Breast epithelium (tissue), 4 donors: ENCODE measurements at regions not wholly inside any gene's neighbourhood (a gene's known extent, or its start where the extent isn't known, plus 50 kb on each side); places are given as distances from the start of the nearest gene placed in this dataset.

Source experiments
- DNase-seq, 2 donors: peaks; one replicate each; pipeline ENCODE4 v3.0.0-alpha.2; 2019; ENCODE audit warnings: low spot score in 2 of 2
- H3K27ac ChIP-seq, 2 donors: fragments of 200-600 bp; sonication (generic) in 1 of 2; one replicate each; pipeline ENCODE4 v1.5.1; 2016 to 2019; ENCODE audit warnings: mild to moderate bottlenecking in 1 of 2
- H3K27me3 ChIP-seq, 2 donors: fragments of 200-600 bp; sonication (generic) in 1 of 2; one replicate each; pipeline versions ENCODE4 v1.5.1 to v1.6.0; 2017 to 2019; ENCODE audit warnings: control low read depth in 1 of 2, mild to moderate bottlenecking in 1 of 2
- H3K36me3 ChIP-seq: fragments of 200-600 bp; one replicate; pipeline ENCODE4 v1.5.1; 2019
- H3K4me1 ChIP-seq, 2 donors: fragments of 200-600 bp; sonication (generic); one replicate each; pipeline ENCODE4 v1.5.1; 2016 to 2019; ENCODE audit warnings: control low read depth in 1 of 2
- H3K4me3 ChIP-seq, 3 donors: fragments of 200-600 bp; sonication (generic); 1 replicate in 2 of 3; 2 replicates in 1 of 3; pipeline ENCODE4 v1.5.1; 2016 to 2019; ENCODE audit warnings: mild to moderate bottlenecking in 3 of 3, moderate library complexity in 2 of 3
- H3K9me3 ChIP-seq, 2 donors: fragments of 200-600 bp; sonication (generic) in 1 of 2; one replicate each; pipeline ENCODE4 v1.5.1; 2016 to 2019; ENCODE audit warnings: control low read depth in 1 of 2
- CTCF ChIP-seq, 3 donors: fragments of 450-650 bp; IDR thresholded peaks; one replicate each; pipeline ENCODE4 v1.5.1; 2016 to 2017; ENCODE audit warnings: antibody characterized with exemption in 3 of 3, mild to moderate bottlenecking in 3 of 3, moderate library complexity in 3 of 3
- POLR2A ChIP-seq: fragments of 450-650 bp; IDR thresholded peaks from one replicate; pipeline ENCODE4 v1.6.1; 2016; ENCODE audit warnings: antibody characterized with exemption, mild to moderate bottlenecking, moderate library complexity
- POLR2AphosphoS5 ChIP-seq, 3 donors: sonication (generic); formaldehyde crosslinking; IDR thresholded peaks; one replicate each; pipeline ENCODE4 v1.6.1; 2017; ENCODE audit warnings: antibody characterized with exemption in 3 of 3
- intact Hi-C: fragments of 100-400 bp; cut with DNase I; formaldehyde crosslinking; loops from one replicate; pipeline ENCODE4 v1.15.1; 2023; ENCODE audit warnings: low total_unique reads

GRCh38 chr13:111472083-111472482 lies 151.6 kb downstream of the TEX29 start:
- Histone ChIP-seq H3K9me3 (no peaks in the 10 kb centered on the region), H3K27ac (no peak overlapping the region), H3K36me3 (no peaks in the 10 kb centered on the region), H3K27me3 (peaks cover 0 to 45% of the 10 kb centered on the region in 2 donors), H3K4me3 (no peak overlapping the region), H3K4me1 (no peaks in the 10 kb centered on the region)
- TF ChIP-seq CTCF (IDR thresholded peaks at IDR 0.05) (no peak), POLR2AphosphoS5 (IDR thresholded peaks at IDR 0.05) (no peak), POLR2A (no peak)
- intact Hi-C loops = no loop called here
- no peak for DNase-seq

- peaks cover 0 to 38% of the 10 kb centered on the region in 2 donors for H3K27me3 ChIP-seq
- TF ChIP-seq CTCF (IDR thresholded peaks at IDR 0.05) = no peak
- no peak for TF ChIP-seq POLR2A
- no peak for TF ChIP-seq POLR2AphosphoS5 (IDR thresholded peaks at IDR 0.05)
- H3K27ac ChIP-seq = no peak overlapping the region
- no peaks in the 10 kb centered on the region for H3K36me3 ChIP-seq
- no peaks in the 10 kb centered on the region for H3K9me3 ChIP-seq
- intact Hi-C loops = no loop called here
- H3K4me1 ChIP-seq = no peaks in the 10 kb centered on the region
- DNase-seq = no peak
- no peak overlapping the region for H3K4me3 ChIP-seq
Observed at GRCh38 chr13:111472559-111473460, 152.4 kb downstream of the TEX29 start.

- Histone ChIP-seq H3K27ac (no peak overlapping the region), H3K4me3 (no peak overlapping the region), H3K4me1 (no peaks in the 10 kb centered on the region), H3K27me3 (peaks cover 0 to 29% of the 10 kb centered on the region in 2 donors), H3K9me3 (no peaks in the 10 kb centered on the region), H3K36me3 (no peaks in the 10 kb centered on the region)
- TF ChIP-seq CTCF (IDR thresholded peaks at IDR 0.05) = peak in 2 of 3 donors; percentile 49 to 59
- TF ChIP-seq POLR2A = no peak
- DNase-seq = no peak
- intact Hi-C loops = no loop called here
Observed at GRCh38 chr13:111474136-111475002, 153.9 kb downstream of the TEX29 start.

GRCh38 chr13:111475488-111475887 lies 155.0 kb downstream of the TEX29 start:
- Histone ChIP-seq H3K4me1 (no peaks in the 10 kb centered on the region), H3K36me3 (no peaks in the 10 kb centered on the region), H3K27me3 (peaks cover 0 to 29% of the 10 kb centered on the region in 2 donors), H3K27ac (no peak overlapping the region), H3K4me3 (no peak overlapping the region), H3K9me3 (no peaks in the 10 kb centered on the region)
- DNase-seq = no peak
- TF ChIP-seq CTCF (IDR thresholded peaks at IDR 0.05) (no peak), POLR2AphosphoS5 (IDR thresholded peaks at IDR 0.05) (no peak), POLR2A (no peak)
- intact Hi-C loops = no loop called here

- Histone ChIP-seq H3K27me3 (peaks cover 0 to 27% of the 10 kb centered on the region in 2 donors), H3K9me3 (no peaks in the 10 kb centered on the region), H3K4me3 (no peak overlapping the region), H3K4me1 (no peaks in the 10 kb centered on the region), H3K36me3 (no peaks in the 10 kb centered on the region), H3K27ac (no peak overlapping the region)
- no peak for DNase-seq
- intact Hi-C loops = no loop called here
- TF ChIP-seq CTCF (IDR thresholded peaks at IDR 0.05) (no peak), POLR2A (no peak), POLR2AphosphoS5 (IDR thresholded peaks at IDR 0.05) (no peak)
Observed at GRCh38 chr13:111476197-111476596, 155.8 kb downstream of the TEX29 start.
